ENCODE measurements at regions not wholly inside any gene's neighbourhood (a gene's known extent, or its start where the extent isn't known, plus 50 kb on each side); places are given as distances from the start of the nearest gene placed in this dataset.

GRCh38 chr20:40175296-40175695 is 513.7 kb downstream of the MAFB start:
- TF ChIP-seq POLR2AphosphoS5 (IDR thresholded peaks at IDR 0.05; ENCODE audit: low read depth, low read length) (no peak), POLR2A (IDR thresholded peaks at IDR 0.05; ENCODE audit: low read depth, low read length) (no peak), SPI1 (IDR thresholded peaks at IDR 0.05; ENCODE audit: low read depth, low read length) (no peak)

All from GM12891 (cell line).